Heart left ventricle (tissue), 13 donors: ENCODE measurements at regions not wholly inside any gene's neighbourhood (a gene's known extent, or its start where the extent isn't known, plus 50 kb on each side); places are given as distances from the start of the nearest gene placed in this dataset.

Experiments used
- POLR2A ChIP-seq, 2 donors: fragments of 450-650 bp; IDR thresholded peaks; one replicate each; pipeline ENCODE4 v1.6.1; 2017; ENCODE audit warnings: antibody characterized with exemption in 2 of 2, mild to moderate bottlenecking in 2 of 2, moderate library complexity in 2 of 2
- TF ChIP-seq, protein P1 (sequence below), 12 donors: fragments of 200-600 bp; sonication (generic) in 4 of 12; IDR thresholded peaks; one replicate each; pipeline versions ENCODE4 v1.5.0 to v1.8.0; 2018 to 2022; ENCODE audit warnings: antibody characterized with exemption in 12 of 12, mild to moderate bottlenecking in 5 of 12
- donor health status: ischemic (EF 13 %, LVEDD 7.1; RV severe dilation, severe dysfunction).
- donor health status: DM: no; HTN: yes; CAD: no.
- donor health status: DM: no; HTN: no; CAD: no.
- donor health status: ischemic (EF 25% LVEDD 6.9; RV normal size, moderate dysfunction).
- donor health status: ischemic (EF 25% LVEDD 5.7; RV mildly dilated, moderate dysfunction).
- donor health status: ischemic (EF 35%, LVEDD 5.7; RV mildly dilated, moderate dysfunction).
- donor health status: nonischemic (EF 11% LVEDD 7.7; RV severe dilation, severe dysfunction).
- donor health status: DM: yes; HTN: yes; CAD: no.
- donor health status: PGD.
- donor health status: ischemic (EF 29% LVEDD 5.4; RV normal size, mild dysfunction).
- donor health status: nonischemic (EF 23%, LVEDD 6.1; RV moderate dilation, normal function).

- no peak for TF ChIP-seq POLR2A (IDR thresholded peaks at IDR 0.05)
- TF ChIP-seq, protein P1, sequence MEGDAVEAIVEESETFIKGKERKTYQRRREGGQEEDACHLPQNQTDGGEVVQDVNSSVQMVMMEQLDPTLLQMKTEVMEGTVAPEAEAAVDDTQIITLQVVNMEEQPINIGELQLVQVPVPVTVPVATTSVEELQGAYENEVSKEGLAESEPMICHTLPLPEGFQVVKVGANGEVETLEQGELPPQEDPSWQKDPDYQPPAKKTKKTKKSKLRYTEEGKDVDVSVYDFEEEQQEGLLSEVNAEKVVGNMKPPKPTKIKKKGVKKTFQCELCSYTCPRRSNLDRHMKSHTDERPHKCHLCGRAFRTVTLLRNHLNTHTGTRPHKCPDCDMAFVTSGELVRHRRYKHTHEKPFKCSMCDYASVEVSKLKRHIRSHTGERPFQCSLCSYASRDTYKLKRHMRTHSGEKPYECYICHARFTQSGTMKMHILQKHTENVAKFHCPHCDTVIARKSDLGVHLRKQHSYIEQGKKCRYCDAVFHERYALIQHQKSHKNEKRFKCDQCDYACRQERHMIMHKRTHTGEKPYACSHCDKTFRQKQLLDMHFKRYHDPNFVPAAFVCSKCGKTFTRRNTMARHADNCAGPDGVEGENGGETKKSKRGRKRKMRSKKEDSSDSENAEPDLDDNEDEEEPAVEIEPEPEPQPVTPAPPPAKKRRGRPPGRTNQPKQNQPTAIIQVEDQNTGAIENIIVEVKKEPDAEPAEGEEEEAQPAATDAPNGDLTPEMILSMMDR (IDR thresholded peaks at IDR 0.05) = no peak
These were observed 57.1 kb upstream of the LHX5 start for GRCh38 chr12:113528606-113529293.
